Activated CD4-positive, alpha-beta T cell treated with anti-CD3 and anti-CD28 coated beads, Interleukin-2, amount 50 U/mL, for 48 hours (primary cell): ENCODE measurements at regions not wholly inside any gene's neighbourhood (a gene's known extent, or its start where the extent isn't known, plus 50 kb on each side); places are given as distances from the start of the nearest gene placed in this dataset.

Experiments
- DNase-seq, 2 experiments: peaks; one replicate each; pipeline ENCODE4 v3.0.0-alpha.2; 2020

DNA sequence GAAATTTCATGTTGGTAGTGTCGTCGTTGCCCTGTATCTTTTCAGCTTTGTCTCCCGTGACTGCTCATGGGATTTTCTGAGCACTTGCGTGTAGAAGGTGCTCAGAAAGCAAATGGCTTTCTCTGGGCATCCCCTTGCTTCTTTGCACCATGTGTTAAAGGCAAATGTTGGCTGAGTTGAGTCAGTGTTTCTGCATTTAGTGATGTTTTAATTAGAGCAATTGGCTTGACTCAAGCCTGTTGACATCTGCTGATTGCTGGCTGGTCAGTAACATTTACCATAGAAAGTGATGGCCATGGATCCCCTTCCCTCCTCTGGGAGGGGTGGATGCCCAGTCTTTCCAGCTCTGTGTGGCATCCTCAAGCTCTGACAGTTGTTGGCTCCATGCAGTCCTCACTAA lies 187.2 kb upstream of the MPHOSPH6 start:
- no peak for DNase-seq

DNA sequence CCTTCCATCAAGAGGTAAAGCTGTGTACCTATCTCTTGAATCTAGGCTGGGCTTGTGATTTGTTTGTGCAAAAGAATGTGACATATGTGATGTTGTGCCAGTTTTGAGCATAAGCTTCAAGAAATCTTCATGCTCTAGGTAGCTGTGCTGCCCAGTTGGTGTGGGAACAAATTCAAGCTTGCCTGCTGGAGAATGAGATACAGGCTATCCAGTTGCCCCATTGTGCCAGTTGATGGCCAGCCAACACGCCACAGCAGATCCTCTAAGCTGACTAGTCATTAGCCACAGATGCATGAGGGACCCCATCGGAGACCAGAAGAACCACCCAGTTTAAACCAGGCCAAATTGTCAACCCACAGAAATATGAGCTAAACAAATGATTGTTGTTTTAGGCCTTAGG lies 180.5 kb upstream of the MPHOSPH6 start:
- no peak for DNase-seq

DNA sequence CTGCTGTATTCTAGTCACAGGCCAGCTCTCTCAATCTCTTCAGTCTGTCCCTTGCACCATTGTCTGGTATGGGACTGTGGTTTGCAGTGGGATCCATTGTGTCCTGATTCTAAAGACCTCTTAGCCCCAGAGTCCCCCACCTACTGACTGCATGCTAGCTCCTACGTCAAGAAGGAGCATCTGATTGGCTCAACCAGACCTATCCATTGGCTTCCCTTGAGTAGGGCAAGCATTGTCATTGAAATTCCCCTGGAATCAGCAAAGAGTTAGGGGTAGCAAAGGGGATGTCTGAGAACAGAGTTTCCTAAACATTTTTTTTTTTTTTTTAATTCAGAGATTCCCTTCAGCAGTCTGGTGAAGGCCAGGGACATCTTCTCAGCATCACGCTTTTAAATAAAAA lies 175.3 kb upstream of the MPHOSPH6 start:
- no peak for DNase-seq

DNA sequence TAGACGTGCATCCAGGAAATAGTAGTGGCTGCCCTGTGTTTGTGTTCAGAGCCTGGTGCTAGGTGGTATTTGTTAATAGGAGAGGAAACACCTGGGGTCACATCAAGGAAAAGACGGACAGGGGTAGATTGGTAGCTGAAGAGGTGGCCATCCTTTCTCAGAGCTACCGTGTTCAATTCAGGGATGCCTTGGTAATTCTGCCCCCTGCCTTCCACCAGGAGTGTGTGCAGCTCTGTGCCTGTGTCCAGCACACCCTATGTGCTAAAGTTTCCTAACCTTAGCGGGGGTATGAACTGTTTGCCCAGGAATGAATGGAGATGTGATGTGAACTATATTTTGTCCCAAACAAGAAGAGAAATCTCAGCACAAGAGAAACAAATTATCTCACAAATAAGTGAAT lies 174.1 kb upstream of the MPHOSPH6 start:
- no peak for DNase-seq

DNA sequence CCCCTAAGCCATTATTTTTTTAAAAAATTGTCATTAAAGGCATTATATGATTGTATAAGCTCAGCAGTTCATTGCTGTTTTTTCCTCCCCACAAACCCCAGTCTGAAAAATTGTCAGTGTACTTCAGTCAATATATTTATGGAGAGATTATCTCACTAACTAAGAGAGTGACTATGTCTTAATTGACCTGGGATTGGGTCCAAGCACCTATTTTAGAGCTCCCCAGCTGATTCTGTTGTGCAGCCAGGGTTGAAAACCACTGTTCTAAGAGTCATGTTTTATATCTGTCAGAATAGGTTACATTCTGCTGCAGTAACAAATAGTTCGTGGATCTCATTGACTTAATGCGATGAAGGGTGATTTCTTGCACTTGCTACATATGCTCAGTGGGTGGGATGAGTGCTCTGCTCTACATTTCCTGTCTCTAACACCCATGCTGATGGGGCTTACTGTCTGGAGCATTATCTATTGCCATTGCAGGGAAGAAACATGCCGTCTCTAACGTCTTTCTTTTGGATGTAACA lies 171.2 kb upstream of the MPHOSPH6 start:
- no peak for DNase-seq

DNA sequence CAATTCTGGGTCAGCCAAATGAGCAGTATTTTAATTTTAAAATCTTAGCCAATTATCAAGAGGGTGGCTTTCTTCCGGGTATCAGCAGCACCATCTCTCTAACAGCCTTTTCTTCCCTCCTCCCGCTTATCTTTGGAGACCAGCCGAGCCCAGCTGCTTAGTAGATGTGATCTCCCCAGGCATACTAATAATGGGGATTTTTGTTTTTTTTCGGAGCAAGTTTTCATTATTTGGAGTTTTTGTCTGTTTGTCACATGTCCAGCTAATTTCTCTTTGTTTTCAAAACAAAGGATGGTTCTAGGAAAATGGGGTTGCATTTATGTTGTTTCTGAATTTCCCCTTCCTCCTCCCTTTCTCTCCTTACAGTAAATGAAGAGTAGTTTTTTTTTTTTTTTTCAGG lies 170.5 kb upstream of the MPHOSPH6 start:
- DNase-seq = no peak

DNA sequence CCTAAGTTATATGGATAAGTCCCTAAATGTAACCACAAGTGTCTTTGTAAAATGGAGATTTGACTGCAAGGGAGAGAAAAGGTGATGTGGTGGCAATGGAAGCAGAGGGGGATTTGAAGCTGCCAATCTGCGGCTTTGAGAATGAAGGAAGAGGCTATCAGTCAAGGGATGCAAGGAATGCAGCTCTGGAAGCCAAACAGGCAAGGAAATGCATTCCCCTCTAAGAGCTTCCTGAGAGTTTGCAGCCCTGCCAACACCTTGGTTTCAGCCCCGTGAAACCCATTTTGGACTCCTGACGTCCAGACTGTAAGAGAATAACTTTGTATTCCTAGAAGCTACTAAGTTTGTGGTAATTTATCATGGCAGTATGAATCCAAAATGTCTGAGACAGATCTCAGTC lies 167.3 kb upstream of the MPHOSPH6 start:
- DNase-seq = no peak

DNA sequence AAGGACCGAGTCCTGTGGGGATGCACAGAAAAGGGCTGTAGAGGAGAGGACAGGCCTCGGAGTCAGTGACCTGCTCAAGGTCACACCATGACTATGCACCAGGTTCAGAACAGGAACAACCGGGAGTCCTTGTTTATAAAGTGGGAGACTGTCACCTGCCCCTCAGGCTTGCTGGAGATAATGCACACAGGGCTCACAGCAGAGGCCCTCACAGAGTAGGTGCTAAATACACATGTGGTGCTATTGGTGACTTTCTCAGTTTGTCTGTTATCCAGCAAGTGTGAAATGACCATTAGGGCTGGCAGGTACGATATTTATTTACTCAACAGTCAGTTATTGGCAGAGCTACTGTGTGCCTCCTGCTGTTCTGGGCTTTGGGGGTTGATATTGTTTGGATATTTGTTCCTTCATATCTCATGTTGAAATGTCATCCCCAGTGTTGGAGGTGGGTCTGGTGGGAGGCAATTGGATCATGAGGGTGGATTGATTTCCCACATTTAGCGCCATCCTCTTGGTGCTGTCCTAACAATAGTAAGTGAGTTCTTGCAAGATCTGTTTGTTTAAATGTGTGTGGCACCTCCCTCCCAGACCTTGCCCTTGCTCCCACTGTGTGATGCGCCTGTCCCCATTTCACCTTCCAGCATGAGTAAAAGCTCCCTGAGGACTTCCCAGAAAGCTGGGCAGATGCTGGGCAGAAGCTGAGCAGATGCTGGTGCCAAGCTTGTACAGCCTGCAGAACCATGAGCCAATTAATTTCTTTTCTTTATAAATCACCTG lies 162.1 kb upstream of the MPHOSPH6 start:
- DNase-seq = no peak

DNA sequence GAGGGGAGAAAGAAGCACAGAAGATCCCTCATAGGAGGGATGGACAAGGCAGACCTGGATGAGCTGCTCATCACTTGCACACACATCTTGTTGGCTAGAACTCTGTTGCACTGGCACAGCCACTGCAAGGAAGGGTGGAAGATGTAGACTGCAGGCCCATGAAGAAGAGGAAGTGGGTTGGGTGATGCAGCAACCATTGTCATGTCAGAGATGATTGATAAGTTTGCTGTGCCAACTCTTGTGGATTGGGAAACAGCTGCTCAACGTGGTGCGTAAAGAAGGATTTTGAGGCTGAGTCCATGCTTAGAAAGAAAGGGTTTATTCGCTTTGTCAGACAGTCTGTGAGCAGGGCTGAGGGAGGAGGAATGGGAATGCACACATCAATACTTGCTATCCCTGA lies 161.4 kb upstream of the MPHOSPH6 start:
- no peak for DNase-seq

DNA sequence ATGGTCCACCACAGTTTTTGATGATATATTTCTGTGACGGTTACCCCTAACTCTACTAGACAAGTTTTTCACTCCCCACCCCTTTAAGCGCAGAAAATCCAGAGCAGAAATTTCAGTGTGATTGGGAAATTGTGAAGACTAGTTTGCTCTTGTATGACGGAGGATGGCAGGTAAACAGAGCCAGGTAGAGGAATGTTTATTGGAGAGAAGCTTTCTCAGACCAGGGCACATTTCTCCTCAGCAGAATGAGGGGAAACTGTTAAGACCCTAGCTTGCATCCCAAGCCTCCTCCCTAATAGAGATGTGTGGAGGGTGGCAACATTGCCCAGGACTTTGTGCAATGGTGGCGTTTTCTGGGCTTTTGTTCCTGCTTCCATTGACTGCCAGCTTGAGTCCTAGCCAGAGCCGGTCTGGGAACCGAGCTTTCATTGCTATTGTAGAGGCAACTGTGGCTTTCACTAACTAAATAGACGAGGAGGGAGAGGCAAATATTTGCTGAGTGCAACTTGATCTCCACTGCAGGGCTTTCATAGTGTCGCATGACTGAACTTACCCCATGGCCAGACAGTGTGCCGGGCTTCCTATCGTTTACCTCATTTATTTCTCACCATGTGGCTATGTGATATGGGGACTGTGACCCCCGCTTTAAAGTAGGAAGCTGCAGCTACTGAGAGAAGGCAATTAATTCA lies 159.6 kb upstream of the MPHOSPH6 start:
- DNase-seq = no peak

DNA sequence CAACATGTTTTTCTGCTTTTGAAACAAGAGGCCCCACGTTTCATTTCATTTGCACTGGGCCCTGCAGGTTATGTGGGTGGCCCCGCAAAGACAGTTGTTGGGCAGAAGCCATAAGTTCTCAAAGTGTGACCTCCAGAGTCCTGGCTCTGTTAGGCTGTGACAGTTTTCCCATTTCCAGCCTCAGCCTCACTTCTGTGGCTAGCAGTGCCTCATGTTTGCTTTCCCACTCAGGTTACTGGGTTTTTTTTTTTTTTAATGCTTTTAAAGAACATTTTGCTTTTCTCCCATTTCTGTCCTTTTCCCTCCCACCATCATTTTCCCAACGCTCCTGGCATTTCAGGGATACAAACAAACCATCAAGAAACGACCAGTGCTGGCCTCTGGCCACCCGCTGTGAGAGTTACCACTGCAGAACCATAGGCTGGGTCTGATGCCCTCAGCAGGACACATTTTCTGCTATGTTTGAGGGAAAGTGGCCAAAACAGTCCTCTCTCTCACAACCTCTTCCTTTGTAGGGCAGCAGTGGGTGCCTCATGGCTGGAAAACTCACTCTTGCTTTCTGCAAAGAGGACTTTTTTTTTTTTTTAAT lies 159.0 kb upstream of the MPHOSPH6 start:
- DNase-seq = no peak

DNA sequence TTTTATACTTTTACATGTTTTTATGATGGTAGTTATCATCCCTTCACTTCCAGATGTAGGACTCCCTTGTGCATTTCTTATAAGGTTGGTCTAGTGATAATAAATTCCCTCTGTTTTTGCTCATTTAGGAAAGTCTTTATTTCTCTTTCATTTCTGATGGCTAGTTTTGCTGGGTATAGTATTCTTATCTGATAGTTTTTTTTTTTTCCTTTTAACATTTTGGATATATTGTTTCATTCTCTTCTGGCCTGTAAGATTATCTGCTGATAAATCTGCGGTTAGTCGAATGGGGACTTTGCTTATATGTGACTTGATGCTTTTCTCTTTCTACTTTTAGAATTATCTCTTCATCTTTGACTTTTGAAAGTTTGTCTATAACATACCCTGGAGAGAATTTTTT lies 153.1 kb upstream of the MPHOSPH6 start:
- no peak for DNase-seq

DNA sequence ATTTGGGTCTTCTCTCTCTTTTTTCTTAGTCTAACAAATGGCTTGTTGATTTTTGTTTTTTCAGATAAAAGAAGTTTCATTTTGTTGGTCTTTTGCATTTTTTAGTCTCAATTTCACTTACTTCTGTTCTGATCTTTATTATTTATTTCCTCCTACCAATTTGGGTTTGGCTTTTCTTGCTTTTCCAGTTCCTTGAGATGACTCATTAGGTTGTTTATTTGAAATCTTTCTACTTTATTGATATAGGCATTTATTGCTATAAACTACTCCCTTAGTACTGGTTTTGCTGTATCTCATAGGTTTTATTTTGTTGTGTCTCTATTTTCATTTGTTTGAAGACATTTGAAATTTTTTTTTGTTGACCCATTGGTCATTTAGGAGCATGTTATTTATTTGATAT lies 152.2 kb upstream of the MPHOSPH6 start:
- no peak for DNase-seq

DNA sequence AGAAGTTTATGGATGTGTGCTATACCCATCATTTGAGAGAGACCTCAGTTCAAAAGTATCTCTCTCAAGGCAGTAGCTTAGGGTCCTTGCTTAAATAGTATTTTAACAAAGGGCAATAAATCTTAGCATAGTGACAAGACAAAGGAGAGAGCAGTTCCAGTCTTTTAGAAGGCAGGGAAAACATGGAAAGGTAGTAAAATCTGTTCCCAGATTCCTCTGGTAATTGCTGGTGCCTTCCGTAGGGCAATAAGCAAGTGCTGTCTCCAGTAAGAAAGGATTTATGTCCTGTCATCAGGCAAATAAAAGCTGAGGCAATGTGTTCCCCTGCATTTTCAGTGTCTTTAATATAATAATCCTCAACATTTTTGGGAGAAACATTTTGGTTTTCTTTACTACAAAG lies 149.0 kb upstream of the MPHOSPH6 start:
- DNase-seq = no peak

DNA sequence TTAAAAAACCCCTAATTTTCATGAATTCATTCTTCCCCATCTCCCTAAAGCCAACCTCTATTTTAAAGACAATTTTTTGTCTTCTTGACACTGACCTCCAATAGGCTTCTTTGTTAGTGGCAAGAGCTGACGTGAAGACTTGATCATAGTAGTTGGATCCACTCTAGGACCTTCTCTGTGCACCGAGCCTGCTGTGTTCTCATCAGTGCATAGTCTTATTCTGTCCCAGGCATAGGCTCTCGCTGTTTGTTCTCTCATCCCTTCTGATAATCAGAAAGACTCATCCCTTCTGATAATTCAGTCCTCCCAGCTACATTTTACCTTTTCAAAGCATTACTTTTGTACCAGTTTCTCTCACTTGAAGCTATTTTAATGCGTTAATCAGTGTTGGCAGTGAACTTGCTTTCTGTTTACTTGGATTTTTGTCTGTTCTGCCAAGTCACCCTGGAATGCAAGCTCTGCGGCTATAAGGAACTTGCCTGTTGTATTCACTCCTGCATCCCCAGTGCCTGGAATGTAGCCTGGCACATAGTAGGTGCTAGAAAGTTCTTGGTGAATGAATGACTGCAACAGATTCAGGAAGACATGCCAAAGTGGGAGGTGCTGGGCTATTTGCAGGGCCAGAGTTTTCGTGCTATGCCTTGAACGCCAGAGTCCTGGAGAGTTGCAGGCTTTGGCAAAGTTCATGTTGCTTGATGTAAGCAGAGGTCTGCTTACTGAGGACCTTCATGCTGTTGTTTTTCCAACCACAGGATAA lies 147.6 kb upstream of the MPHOSPH6 start:
- DNase-seq = no peak

DNA sequence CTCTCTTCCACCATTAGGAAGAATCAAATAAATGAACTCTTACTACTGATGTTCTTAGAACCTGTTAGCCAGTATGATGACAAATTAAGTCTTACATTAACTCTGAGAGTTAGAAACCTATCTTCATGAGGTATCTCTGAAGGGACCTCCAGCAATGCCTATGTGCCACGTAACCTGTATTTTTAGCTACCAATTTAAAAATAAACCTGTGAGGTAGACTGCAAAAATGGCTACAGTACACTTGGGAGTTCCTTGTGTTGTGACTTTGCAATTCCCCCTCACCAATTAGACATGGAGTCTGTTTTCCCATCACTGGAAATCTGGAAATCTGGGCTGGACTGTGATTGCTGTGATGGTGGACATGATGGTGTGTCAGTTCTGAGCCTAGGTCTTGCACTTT lies 143.7 kb upstream of the MPHOSPH6 start:
- DNase-seq = no peak

DNA sequence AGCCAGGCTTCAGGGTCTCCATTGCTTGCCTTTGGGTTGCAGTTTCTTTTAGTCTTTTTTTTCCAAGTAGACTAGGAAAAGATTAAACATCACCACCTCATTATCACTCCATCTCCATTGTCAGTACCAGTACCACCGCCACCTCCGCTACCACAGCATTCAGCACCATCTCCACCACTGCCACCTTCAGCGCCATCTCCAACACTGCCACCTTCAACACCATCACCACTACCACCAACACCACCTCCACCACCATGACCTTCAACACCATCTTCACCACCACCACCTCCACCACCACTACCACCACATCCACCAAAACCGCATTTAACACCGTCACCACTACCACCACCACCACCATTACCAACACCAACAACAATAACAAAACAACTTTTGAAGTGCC lies 141.5 kb upstream of the MPHOSPH6 start:
- no peak for DNase-seq

DNA sequence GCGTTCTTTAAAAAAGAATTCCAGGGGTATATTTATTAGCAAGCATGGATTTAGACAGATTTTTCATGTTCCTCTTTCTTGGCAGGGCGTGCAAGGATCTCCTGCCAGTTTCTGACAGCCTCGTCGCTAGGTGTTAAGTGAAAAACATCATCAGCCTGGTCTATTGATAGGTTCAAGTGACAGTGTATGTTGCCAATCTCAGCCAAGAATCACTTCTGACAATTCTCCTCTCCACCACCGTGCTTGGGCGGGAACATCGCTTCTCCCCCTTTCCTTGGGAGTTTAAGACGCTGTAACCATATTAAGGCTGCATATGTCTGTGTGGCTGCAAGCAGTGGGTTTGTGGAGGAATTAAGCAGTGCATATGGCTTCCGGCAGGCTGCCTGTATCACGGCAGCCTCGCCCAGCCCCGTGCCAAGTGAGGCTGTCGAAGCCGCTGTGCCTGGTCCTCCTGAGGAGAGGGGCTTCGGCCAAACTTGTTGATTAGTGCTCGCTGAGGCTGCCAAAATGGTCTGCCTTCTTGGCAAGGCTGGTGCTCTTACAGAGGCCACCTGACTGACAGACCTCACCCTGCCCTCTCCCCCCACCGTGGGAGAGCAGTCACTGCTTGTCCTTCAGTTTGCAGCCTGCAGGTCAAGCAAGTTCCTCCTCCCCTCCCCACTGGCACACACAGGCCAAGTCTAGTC lies 132.2 kb upstream of the MPHOSPH6 start:
- DNase-seq = no peak

DNA sequence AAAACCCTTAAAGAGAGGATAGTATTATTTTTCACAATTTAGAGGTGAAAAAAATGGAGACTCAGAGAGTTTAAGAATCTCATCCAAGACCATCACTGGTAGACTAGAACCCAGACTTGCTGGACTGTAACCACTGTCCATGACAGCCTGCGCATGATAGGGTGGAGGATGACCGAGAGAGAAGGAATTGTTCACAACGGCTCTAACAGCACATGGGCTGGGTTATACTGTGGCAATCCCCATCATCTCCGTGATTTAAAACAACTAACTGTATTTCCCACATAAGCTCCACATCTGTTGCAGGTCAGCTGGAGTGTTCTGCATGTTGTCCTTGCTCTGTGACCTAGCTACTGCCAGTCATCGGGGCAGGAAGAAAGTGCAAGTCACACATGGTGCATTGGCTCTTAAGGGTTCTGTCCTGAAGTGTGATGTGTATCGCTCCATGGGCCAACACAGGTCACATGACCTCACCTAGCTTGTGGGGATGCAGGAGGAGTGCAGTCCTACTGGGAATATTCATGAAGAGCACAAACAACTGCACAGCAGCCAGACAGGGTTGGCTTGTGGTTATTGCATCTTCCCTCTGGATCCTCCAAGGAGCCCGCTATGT lies 131.2 kb upstream of the MPHOSPH6 start:
- DNase-seq = no peak

DNA sequence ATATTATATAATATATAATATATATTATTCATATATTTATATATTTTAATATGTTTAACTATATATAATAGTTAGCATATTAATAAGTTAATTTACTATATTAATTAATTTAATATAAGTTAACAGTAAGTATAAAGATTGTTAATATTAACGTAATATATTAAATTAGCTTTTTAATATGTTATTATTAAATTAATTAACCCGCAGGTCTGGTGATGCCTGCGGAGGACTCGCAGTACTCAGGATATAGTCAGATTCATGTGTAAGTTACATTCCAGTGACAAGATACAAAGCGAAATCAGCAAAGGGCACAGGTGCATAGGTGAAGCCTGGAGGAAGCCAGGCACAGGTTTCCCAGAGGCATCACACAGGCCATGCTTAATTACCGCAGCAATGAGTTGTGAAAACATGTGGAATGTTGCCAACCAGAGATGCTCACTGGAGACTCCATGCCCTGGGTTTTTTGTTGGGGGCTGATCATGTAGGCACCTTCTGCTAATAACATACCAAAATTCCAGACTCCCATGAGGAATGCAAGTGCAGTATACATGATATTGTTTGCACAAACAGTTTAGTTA lies 130.4 kb upstream of the MPHOSPH6 start:
- no peak for DNase-seq

DNA sequence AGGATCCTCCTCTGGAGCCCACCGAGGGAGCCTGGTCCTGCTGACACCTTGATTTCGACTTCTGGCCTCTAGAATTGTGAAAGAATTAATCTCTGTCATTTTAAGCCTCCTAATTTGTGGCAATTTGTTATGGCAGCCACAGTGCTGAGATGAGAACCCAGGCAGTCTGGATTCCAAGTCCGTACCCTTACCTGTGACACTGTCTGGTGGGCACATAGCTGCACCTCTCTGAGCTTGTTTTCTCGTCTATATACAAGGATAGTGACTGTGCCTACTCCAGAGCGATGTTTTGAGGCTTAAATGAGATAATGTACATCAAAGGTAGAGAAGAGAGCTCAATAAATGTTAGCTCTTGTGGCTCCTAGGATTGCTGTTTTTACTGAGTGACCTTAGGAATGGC lies 128.4 kb upstream of the MPHOSPH6 start:
- no peak for DNase-seq
